GM12865 (cell line): ENCODE measurements at regions not wholly inside any gene's neighbourhood (a gene's known extent, or its start where the extent isn't known, plus 50 kb on each side); places are given as distances from the start of the nearest gene placed in this dataset.

ENCODE experiments used
- DNase-seq: peaks from one replicate; pipeline ENCODE4 v3.0.0; 2010; ENCODE audit warnings: low read depth
- H3K4me3 ChIP-seq: 2 replicates; pipeline ENCODE4 v1.5.1; 2011; ENCODE audit warnings: mild to moderate bottlenecking, low read depth, low read length, control low read depth
- TF ChIP-seq, protein P1 (sequence below): IDR thresholded peaks from 2 replicates; pipeline ENCODE4 v1.5.1; 2011; ENCODE audit warnings: low read length, control low read depth, low read depth, inconsistent platforms; ENCODE audit not compliant: insufficient read depth; ENCODE audit errors: missing control alignments

DNA sequence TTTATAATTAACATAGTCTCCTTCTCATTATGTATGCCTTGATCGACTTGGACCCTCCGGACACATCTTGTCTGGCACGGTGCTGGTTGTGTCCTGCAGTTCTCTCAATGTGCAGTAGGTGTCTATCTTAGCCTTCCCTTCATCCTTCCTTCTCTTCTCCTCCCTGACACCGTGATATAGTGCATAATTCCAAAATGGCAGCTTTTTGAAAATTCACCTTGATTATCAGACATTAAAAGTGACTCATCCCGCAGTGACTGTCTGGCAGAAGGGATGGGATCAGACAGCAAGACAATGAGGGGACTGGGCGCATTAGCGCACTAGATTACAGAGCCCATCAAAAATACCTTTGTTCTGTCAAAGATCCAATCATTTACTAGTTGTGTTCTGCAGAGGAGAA lies 70.0 kb upstream of the PMFBP1 start:
- no peak overlapping the region for H3K4me3 ChIP-seq
- peak; percentile 49 for DNase-seq
- TF ChIP-seq, protein P1, sequence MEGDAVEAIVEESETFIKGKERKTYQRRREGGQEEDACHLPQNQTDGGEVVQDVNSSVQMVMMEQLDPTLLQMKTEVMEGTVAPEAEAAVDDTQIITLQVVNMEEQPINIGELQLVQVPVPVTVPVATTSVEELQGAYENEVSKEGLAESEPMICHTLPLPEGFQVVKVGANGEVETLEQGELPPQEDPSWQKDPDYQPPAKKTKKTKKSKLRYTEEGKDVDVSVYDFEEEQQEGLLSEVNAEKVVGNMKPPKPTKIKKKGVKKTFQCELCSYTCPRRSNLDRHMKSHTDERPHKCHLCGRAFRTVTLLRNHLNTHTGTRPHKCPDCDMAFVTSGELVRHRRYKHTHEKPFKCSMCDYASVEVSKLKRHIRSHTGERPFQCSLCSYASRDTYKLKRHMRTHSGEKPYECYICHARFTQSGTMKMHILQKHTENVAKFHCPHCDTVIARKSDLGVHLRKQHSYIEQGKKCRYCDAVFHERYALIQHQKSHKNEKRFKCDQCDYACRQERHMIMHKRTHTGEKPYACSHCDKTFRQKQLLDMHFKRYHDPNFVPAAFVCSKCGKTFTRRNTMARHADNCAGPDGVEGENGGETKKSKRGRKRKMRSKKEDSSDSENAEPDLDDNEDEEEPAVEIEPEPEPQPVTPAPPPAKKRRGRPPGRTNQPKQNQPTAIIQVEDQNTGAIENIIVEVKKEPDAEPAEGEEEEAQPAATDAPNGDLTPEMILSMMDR = peak; percentile 57

DNA sequence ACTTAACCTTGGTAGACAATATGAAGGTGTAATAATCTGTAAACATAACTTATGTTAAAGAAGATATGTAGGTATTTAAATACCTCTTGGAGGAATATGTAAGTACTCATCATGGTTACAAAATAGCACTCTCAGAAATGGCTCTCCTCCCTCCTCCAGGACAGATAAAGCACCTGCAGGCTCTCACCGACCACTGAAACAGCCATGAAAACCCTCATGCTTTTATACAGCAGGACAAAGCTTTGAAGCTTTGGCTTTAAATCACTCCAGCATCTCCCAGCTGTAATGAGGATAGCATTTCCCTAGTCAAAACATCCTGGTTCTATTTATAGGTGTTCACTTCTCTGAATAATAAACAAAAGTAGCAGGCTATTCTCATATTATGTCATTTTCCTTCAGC lies 69.1 kb upstream of the PMFBP1 start:
- no peak for DNase-seq
- H3K4me3 ChIP-seq = no peak overlapping the region
- TF ChIP-seq, protein P1 = no peak

DNA sequence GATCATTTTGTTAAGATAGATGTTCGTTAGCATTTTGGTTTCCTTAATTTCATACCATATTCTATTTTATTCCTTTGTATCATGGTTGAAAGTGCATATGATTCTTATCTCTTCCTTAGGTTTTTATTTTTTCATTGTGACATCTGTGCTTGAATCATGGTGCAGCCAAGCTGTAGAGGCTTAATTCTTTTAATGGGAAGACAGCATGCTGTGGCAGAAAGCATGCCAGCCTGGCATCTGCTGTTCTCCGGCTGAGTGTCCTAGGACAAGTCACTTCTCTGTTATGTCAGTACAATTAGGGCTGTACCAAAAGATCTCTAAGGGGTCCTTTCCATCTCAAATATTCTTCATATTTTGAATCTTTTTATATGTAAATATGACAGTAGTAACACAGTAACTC lies 68.5 kb upstream of the PMFBP1 start:
- H3K4me3 ChIP-seq = no peak overlapping the region
- DNase-seq = no peak
- TF ChIP-seq, protein P1 = no peak

DNA sequence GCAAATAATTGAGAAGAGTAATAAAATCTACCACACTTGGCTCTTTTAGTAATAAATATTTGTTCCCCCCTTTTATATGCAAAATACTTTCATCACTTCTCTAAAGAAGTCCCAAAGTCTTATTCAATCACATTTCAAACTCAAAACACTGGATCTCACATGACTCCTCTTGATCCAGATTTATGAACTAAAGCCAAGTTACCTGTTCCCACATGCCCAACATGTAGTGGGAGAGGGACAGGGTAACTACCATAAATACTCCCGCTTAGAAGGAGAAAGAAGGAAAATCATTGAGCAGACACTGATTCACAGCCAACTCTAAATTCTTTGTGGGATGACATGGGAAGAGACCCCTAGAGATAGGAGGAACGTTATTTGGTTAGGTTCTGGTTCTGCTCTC lies 64.9 kb upstream of the PMFBP1 start:
- TF ChIP-seq, protein P1 = no peak
- H3K4me3 ChIP-seq = no peak overlapping the region
- no peak for DNase-seq

DNA sequence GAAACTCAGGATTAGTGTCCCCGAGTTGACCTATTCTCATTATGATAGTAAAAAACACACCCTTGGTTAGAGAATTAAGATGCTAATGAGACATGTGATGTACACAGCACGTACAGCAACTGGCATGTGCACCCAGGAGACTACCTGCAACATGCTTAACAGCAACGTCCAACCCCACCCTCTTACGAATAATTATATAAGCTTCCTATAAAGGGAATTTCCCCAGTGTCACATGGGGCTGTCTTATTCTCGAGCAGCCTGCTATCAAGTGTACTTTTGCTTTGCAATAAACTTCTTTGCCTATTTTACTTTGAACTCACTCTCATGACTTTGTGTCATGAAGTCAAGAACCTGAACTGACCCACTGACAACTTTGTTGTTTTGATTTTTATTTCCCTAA lies 62.4 kb upstream of the PMFBP1 start:
- TF ChIP-seq, protein P1 = no peak
- H3K4me3 ChIP-seq = no peak overlapping the region
- no peak for DNase-seq

DNA sequence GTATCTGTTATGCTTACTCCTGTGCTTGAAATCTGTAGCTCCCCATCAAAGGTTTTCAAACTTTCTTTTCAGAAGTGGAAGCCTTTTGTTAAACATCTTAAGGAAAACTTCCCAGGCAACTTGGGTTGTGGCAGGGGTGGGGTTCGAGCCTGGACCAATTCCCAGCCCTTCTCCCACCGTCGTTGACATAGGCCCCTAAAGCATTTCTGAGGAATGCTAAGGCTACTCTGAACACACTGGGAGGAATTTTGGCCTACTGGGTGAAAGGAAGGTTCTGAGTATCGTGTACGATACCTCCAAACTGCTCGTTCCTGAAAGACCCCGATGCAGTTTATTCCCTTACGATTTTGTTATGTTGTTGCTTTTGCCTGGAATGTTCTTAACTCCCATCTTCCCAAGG lies 56.1 kb upstream of the PMFBP1 start:
- TF ChIP-seq, protein P1 = no peak
- DNase-seq = no peak
- no peak overlapping the region for H3K4me3 ChIP-seq

DNA sequence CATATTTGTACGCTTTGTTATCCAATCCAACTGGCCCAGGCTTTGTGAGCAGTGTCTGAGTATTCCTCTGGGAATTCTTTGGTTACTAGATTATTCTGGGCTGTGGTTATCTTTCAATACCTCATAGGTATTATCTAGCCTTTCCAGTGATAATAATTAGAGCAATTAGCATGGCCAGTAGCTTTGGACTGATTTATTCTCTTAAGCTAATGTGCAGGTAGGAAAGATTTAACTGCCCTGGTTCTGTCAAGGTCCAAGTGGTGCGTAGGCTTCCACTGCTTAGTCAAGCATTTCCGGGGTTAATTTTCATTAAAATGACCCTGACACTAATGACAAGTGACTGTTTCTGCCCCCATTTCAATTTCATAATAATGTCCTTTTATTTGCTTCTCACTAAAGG lies 54.2 kb upstream of the PMFBP1 start:
- no peak for DNase-seq
- no peak overlapping the region for H3K4me3 ChIP-seq
- TF ChIP-seq, protein P1 = no peak
